NCI-H2171 treated with DMSO at 0.1 percent for 48 hours (cell line): ENCODE measurements at regions not wholly inside any gene's neighbourhood (a gene's known extent, or its start where the extent isn't known, plus 50 kb on each side); places are given as distances from the start of the nearest gene placed in this dataset.

Experiments
- DNase-seq: peaks from one replicate; lab custom pipeline; 2025; lab: John Stamatoyannopoulos, UW

GRCh38 chr5:169354263-169354662 lies 53.3 kb upstream of the SLIT3 start:
- DNase-seq, result no peak

DNA sequence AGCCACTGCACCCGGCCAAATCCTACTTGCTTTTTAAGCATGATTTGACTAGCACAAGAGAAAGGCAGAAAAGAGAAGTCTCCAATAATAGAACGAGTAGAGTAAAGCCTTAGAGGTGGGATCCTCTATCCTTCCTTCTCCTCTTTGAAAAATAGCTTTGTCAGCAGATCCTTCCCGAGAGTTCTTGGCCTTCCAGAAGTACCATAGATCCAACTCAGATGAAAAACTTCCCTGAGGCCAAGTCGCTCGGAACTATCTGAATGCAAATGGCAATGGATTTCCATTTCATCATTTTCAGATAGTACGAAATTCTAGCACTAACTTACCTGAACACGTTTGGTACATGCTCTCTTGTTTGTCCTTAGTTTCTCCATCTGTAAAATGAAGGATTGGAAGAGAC lies 52.0 kb upstream of the SLIT3 start:
- no peak for DNase-seq

DNA sequence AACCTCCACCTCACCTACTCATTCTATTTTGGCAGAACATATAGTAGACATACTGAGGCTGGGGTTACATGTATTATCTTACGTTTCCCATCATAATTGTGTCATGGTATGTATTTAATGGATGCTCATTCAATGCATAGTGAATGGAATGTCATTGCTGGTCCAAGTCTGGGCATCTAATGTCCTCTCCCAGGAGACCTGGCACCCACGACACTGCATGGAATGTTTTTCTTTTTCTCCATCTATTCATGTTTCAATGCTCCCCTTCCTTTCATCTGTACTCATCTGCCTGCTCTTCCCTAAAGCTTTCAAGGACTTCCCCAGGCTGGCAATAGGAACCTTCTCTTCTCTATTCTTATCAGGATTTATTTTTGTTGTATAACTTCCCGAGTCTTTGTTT lies 50.8 kb upstream of the SLIT3 start:
- no peak for DNase-seq

GRCh38 chr5:169350759-169351240 lies 49.9 kb upstream of the SLIT3 start:
- DNase-seq, result peak; percentile 17
